H1 (cell line): ENCODE measurements at regions not wholly inside any gene's neighbourhood (a gene's known extent, or its start where the extent isn't known, plus 50 kb on each side); places are given as distances from the start of the nearest gene placed in this dataset.

Experiments used
- CTCF ChIP-seq, 3 experiments: IDR thresholded peaks; 1 replicate in 2 of 3; 2 replicates in 1 of 3; pipeline versions ENCODE4 v1.5.1 to v1.6.1; 2011; ENCODE audit warnings: low read length in 3 of 3, mild to moderate bottlenecking in 3 of 3, inconsistent platforms in 2 of 3, low read depth in 1 of 3, moderate library complexity in 1 of 3; ENCODE audit not compliant: insufficient read depth in 1 of 3; ENCODE audit errors: control extremely low read depth in 1 of 3
- GABPA ChIP-seq: IDR thresholded peaks from 2 replicates; pipeline ENCODE4 v1.6.1; 2011; ENCODE audit warnings: mild to moderate bottlenecking, low read length, moderate library complexity, borderline replicate concordance; ENCODE audit not compliant: insufficient read depth
- HDAC2 ChIP-seq, 2 experiments: fragments of 300-600 bp in 1 of 2; sonication (generic) in 1 of 2; IDR thresholded peaks; 2 replicates each; pipeline ENCODE4 v1.6.1; 2011 to 2012; ENCODE audit warnings: low read depth in 2 of 2, low read length in 2 of 2, mild to moderate bottlenecking in 2 of 2, moderate library complexity in 2 of 2, borderline replicate concordance in 1 of 2, inconsistent platforms in 1 of 2
- RAD21 ChIP-seq, 2 experiments: IDR thresholded peaks in 1 of 2; conservative IDR thresholded peaks in 1 of 2; 2 replicates each; pipeline ENCODE4 v1.6.1; 2011; ENCODE audit warnings: low read depth in 2 of 2, low read length in 2 of 2, improper control_type of control experiment in 1 of 2, inconsistent platforms in 1 of 2, mild to moderate bottlenecking in 1 of 2, moderate library complexity in 1 of 2
- SP4 ChIP-seq: IDR thresholded peaks from 2 replicates; pipeline ENCODE4 v1.6.1; 2012; ENCODE audit warnings: low read length, inconsistent platforms
- TAF7 ChIP-seq: optimal IDR thresholded peaks from 2 replicates; pipeline ENCODE3; 2011; ENCODE audit warnings: low read depth, mild to moderate bottlenecking, inconsistent platforms, low read length, moderate library complexity, borderline replicate concordance

GRCh38 chr1:30323352-30323751 is 400.0 kb downstream of the MATN1 start:
- TF ChIP-seq GABPA (no peak), TAF7 (no peak), HDAC2 (IDR thresholded peaks at IDR 0.05; ENCODE audit: borderline replicate concordance in 1 of 2, low read depth in 2 of 2, low read length in 2 of 2) (no peak), RAD21 (IDR thresholded peaks at IDR 0.05 in 1 of 2, conservative IDR thresholded peaks at IDR 0.05 in 1 of 2; ENCODE audit: low read depth in 2 of 2, low read length in 2 of 2) (no peak), CTCF (IDR thresholded peaks at IDR 0.05; ENCODE audit: control extremely low read depth in 1 of 3, insufficient read depth in 1 of 3, low read depth in 1 of 3, low read length in 3 of 3) (no peak), SP4 (no peak)
